Karpas-422 (cell line): ENCODE measurements at regions not wholly inside any gene's neighbourhood (a gene's known extent, or its start where the extent isn't known, plus 50 kb on each side); places are given as distances from the start of the nearest gene placed in this dataset.
"Not testable (repeated sequence)": the region's sequence is repeated elsewhere in the genome, so short reads cannot be mapped to it uniquely, and the experiment has no call there.

ENCODE experiments used
- DNase-seq: peaks from one replicate; pipeline ENCODE4 v3.0.0-alpha.2; 2015
- H2AFZ ChIP-seq: fragments of 200-600 bp; sonication (generic); 2 replicates; pipeline ENCODE4 v1.6.1; 2014; ENCODE audit warnings: antibody characterized with exemption, low read length, mixed read lengths
- H3K27ac ChIP-seq: fragments of 200-600 bp; sonication (generic); 2 replicates; pipeline ENCODE4 v1.5.1; 2014; ENCODE audit warnings: mild to moderate bottlenecking, low read length, moderate library complexity
- H3K27me3 ChIP-seq: fragments of 200-600 bp; sonication (generic); 2 replicates; pipeline ENCODE4 v1.6.1; 2014; ENCODE audit warnings: low read length, mixed read lengths
- H3K36me3 ChIP-seq: fragments of 200-600 bp; sonication (generic); 2 replicates; pipeline ENCODE4 v1.6.1; 2014; ENCODE audit warnings: low read length, mixed read lengths; ENCODE audit not compliant: insufficient read depth
- H3K4me1 ChIP-seq: fragments of 200-600 bp; sonication (generic); 2 replicates; pipeline ENCODE4 v1.6.1; 2014; ENCODE audit warnings: mild to moderate bottlenecking, low read length, mixed read lengths
- H3K4me2 ChIP-seq: fragments of 200-600 bp; sonication (generic); 2 replicates; pipeline ENCODE4 v1.6.1; 2014; ENCODE audit warnings: low read length, low read depth, mild to moderate bottlenecking; ENCODE audit not compliant: poor library complexity, severe bottlenecking
- H3K4me3 ChIP-seq: fragments of 200-600 bp; sonication (generic); 2 replicates; pipeline ENCODE4 v1.5.1; 2014; ENCODE audit warnings: mild to moderate bottlenecking, antibody characterized with exemption, low read length, mixed read lengths
- H3K79me2 ChIP-seq: fragments of 200-600 bp; sonication (generic); 2 replicates; pipeline ENCODE4 v1.6.1; 2014; ENCODE audit warnings: mild to moderate bottlenecking, low read length, mixed read lengths
- H3K9ac ChIP-seq: fragments of 200-600 bp; sonication (generic); 2 replicates; pipeline ENCODE4 v1.6.0; 2014; ENCODE audit warnings: low read length
- H3K9me2 ChIP-seq: fragments of 200-600 bp; sonication (generic), shearing (Covaris generic); replicated peaks from 2 replicates; pipeline ENCODE4 v1.6.0; 2014; ENCODE audit warnings: mild to moderate bottlenecking, low read length, moderate library complexity; ENCODE audit not compliant: insufficient read depth
- H3K9me3 ChIP-seq: fragments of 300-700, 200-600 bp; sonication (generic); 2 replicates; pipeline ENCODE4 v1.6.1; 2014; ENCODE audit warnings: low read length, mixed read lengths
- H4K20me1 ChIP-seq: fragments of 200-600 bp; sonication (generic); 2 replicates; pipeline ENCODE4 v1.6.1; 2014; ENCODE audit warnings: mild to moderate bottlenecking, antibody characterized with exemption, low read length, low read depth; ENCODE audit not compliant: insufficient read depth

DNA sequence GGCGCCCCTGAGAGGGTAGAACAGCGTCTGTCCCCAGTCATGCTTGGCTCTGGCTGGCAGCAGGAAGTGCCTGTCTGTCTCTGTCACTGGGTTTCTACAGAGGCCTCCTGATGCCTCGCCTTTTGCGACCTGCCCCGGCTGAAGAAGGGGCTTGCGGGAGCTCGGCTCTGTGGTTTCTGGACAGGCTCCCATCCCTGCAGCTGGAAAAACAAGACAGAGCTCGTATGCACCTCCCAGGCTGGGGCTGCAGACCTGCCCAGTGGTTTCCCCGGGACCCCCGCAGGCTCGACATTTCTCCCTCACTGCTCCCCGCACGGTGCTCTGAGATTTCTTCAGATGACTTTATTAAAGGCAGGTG lies 57.0 kb upstream of the SORCS2 start:
- H3K9me2 ChIP-seq: no peaks in the 10 kb centered on the region
- no peak overlapping the region for H2AFZ ChIP-seq
- H3K79me2 ChIP-seq: no peaks in the 10 kb centered on the region
- H3K27ac ChIP-seq: no peak overlapping the region
- H3K27me3 ChIP-seq: no peaks in the 10 kb centered on the region
- no peaks in the 10 kb centered on the region for H3K4me1 ChIP-seq
- H3K36me3 ChIP-seq: no peaks in the 10 kb centered on the region
- H3K4me3 ChIP-seq: no peak overlapping the region
- no peak overlapping the region for H3K9ac ChIP-seq
- no peaks in the 10 kb centered on the region for H3K9me3 ChIP-seq
- H4K20me1 ChIP-seq: no peaks in the 10 kb centered on the region
- DNase-seq: no peak
- H3K4me2 ChIP-seq: no peak overlapping the region

DNA sequence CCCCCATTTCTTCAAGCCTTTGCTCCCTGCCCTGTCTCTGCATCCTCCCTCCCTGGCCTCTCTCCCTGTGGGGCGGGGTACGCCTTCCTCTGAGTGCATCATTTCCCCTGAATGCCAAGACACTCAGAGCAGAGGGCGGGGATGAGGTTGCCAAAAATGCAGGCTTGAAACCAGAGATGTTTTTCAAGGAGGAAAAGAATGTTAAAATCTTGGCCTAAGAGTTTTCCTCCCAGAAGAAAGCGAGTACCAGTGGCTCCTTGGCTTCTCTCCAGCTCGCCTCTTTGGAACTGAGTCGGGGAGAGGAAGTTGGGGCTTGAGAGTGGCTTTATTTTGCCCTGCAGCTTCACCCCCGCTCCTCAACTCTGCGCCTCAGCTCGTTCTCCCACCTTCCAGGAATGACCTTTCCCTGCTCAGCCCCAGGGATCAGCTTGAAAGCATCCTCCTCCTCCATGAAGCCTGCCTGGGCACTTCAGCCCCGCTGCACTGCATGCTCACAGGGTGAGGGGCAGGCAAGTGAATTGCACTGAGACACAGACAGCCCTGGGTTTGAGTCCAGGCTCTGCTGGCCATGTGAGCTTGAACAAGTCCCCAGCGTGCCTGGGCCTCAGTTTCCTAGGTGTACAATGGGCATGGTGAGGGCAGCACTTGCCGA lies 57.5 kb upstream of the SORCS2 start:
- H3K36me3 ChIP-seq: no peaks in the 10 kb centered on the region
- no peak overlapping the region for H2AFZ ChIP-seq
- H4K20me1 ChIP-seq: no peaks in the 10 kb centered on the region
- no peaks in the 10 kb centered on the region for H3K79me2 ChIP-seq
- no peaks in the 10 kb centered on the region for H3K9me3 ChIP-seq
- no peak for DNase-seq
- H3K4me2 ChIP-seq: no peak overlapping the region
- H3K27ac ChIP-seq: no peak overlapping the region
- no peaks in the 10 kb centered on the region for H3K4me1 ChIP-seq
- H3K9me2 ChIP-seq: no peaks in the 10 kb centered on the region
- no peak overlapping the region for H3K4me3 ChIP-seq
- H3K9ac ChIP-seq: no peak overlapping the region
- no peaks in the 10 kb centered on the region for H3K27me3 ChIP-seq

GRCh38 chr4:7133818-7134650 lies 58.3 kb upstream of the SORCS2 start:
- not testable (repeated sequence) for DNase-seq, H3K9ac ChIP-seq, H4K20me1 ChIP-seq, H3K79me2 ChIP-seq, H2AFZ ChIP-seq, H3K4me2 ChIP-seq, H3K27ac ChIP-seq, H3K27me3 ChIP-seq, H3K9me3 ChIP-seq, H3K4me3 ChIP-seq, H3K36me3 ChIP-seq, H3K4me1 ChIP-seq, H3K9me2 ChIP-seq

GRCh38 chr4:7132730-7133582 lies 59.4 kb upstream of the SORCS2 start:
- H3K9me2 ChIP-seq: no peaks in the 10 kb centered on the region
- H3K9me3 ChIP-seq: no peaks in the 10 kb centered on the region
- DNase-seq: no peak
- no peak overlapping the region for H3K4me3 ChIP-seq
- H4K20me1 ChIP-seq: no peaks in the 10 kb centered on the region
- H3K27ac ChIP-seq: no peak overlapping the region
- H3K79me2 ChIP-seq: no peaks in the 10 kb centered on the region
- H3K4me2 ChIP-seq: no peak overlapping the region
- no peaks in the 10 kb centered on the region for H3K4me1 ChIP-seq
- H3K36me3 ChIP-seq: no peaks in the 10 kb centered on the region
- no peaks in the 10 kb centered on the region for H3K27me3 ChIP-seq
- no peak overlapping the region for H2AFZ ChIP-seq
- no peak overlapping the region for H3K9ac ChIP-seq

DNA sequence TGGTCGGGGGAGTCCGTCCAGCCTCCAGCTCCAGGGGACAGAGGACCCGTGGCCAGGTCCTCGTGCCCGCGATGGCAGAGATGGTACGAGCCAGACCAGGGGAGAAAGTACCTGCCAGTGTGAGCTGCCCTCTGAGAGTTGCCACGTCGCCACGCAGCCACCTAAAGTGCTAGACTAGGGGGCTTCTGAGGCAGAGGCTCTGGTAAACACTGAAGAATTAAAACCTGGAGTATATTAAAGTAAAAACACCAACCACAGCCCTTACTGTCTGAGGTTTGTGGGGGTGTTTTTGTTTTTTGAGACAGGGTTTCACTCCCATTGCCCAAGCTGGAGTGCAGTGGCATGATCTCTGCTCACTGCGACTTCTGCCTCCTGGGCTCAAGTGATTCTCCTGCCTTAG lies 60.1 kb upstream of the SORCS2 start:
- Histone ChIP-seq H4K20me1 (no peaks in the 10 kb centered on the region), H3K4me1 (no peaks in the 10 kb centered on the region), H3K79me2 (no peaks in the 10 kb centered on the region), H3K4me3 (no peak overlapping the region), H3K36me3 (no peaks in the 10 kb centered on the region), H3K27ac (no peak overlapping the region), H3K27me3 (no peaks in the 10 kb centered on the region), H3K9ac (no peak overlapping the region), H2AFZ (no peak overlapping the region), H3K4me2 (no peak overlapping the region), H3K9me2 (no peaks in the 10 kb centered on the region), H3K9me3 (no peaks in the 10 kb centered on the region)
- no peak for DNase-seq

DNA sequence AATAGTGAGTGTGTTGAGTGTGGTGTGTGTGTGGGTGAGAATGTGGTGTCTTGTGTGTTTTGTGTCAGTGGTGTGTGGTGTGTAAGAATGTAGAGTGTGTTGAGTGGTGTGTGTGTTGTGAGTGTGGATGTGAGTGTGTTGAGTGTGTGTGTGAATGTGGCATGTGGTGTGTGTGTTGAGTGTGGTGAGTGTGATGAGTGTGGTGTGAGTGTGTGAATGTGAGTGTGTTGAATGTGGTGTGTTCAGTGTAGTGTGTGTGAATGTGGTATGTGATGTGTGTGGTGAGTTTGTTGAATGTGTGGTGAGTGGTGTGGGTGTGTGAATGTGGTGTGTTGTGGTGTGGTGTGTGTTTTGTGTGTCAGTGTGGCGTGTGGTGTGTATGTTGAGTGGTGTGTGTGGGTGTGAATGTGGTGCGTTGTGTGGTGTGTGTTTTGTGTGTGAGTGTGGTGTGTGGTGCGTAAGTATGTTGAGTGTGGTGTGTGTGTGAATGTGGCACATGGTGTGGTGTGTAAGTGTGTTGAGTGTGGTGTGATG lies 60.8 kb upstream of the SORCS2 start:
- Histone ChIP-seq H3K9me3 (no peaks in the 10 kb centered on the region), H2AFZ (no peak overlapping the region), H3K9ac (no peak overlapping the region), H3K36me3 (no peaks in the 10 kb centered on the region), H3K4me3 (no peak overlapping the region), H4K20me1 (no peaks in the 10 kb centered on the region), H3K4me2 (no peak overlapping the region), H3K27me3 (no peaks in the 10 kb centered on the region), H3K27ac (no peak overlapping the region), H3K79me2 (no peaks in the 10 kb centered on the region), H3K4me1 (no peaks in the 10 kb centered on the region), H3K9me2 (no peaks in the 10 kb centered on the region)
- DNase-seq: no peak

DNA sequence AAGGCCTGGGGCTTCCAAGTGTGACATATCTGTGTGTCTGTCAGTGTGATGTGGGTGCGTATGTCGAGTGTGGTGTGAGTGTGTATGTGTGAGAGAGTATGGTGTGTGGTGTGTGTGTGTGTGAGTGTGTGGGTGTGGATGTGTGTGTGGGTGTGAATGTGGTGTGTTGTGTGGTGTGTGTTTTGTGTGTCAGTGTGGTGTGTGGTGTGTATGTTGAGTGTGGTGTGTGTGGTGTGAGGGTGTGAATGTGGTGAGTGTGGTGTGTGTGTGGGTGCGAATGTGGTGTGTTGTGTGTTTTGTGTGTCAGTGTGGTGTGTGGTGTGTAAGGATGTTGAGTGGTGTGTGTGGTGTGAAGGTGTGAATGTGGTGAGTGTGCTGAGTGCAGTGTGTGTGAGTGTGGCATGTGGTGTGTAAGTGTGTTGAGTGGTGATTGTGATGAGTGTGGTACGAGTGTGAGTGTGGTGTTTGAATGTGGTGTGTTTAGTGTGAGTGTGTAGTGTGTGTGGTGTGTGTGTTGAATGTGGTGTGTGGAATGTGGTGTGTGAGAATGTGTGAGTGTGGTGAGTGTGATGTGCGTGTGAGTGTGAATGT lies 61.6 kb upstream of the SORCS2 start:
- no peaks in the 10 kb centered on the region for H4K20me1 ChIP-seq
- DNase-seq: no peak

More for the DNA sequence above, 61.6 kb upstream of the SORCS2 start:
- no peaks in the 10 kb centered on the region for H3K9me3 ChIP-seq
- no peaks in the 10 kb centered on the region for H3K27me3 ChIP-seq
- H3K79me2 ChIP-seq: no peaks in the 10 kb centered on the region
- H3K4me2 ChIP-seq: no peak overlapping the region
- H3K9me2 ChIP-seq: no peaks in the 10 kb centered on the region
- no peaks in the 10 kb centered on the region; the same call in 1 of the 2 replicates for H3K4me1 ChIP-seq
- no peak overlapping the region for H3K9ac ChIP-seq
- H3K4me3 ChIP-seq: no peak overlapping the region
- no peak overlapping the region for H2AFZ ChIP-seq
- H3K36me3 ChIP-seq: no peaks in the 10 kb centered on the region
- H3K27ac ChIP-seq: no peak overlapping the region
